Limb (tissue), 2 donors: ENCODE measurements at regions not wholly inside any gene's neighbourhood (a gene's known extent, or its start where the extent isn't known, plus 50 kb on each side); places are given as distances from the start of the nearest gene placed in this dataset.

Source experiments
- DNase-seq, 2 donors: peaks; one replicate each; pipeline ENCODE4 v3.0.0-alpha.2; 2016; ENCODE audit errors: extremely low spot score in 2 of 2

GRCh38 chr12:61862986-61863385, 397.2 kb upstream of the USP15 start:
- DNase-seq = no peak

- DNase-seq = no peak
Observed at GRCh38 chr12:61863811-61864210, 396.4 kb upstream of the USP15 start.

GRCh38 chr12:61869796-61870195, 390.4 kb upstream of the USP15 start:
- DNase-seq = no peak

GRCh38 chr12:61870658-61871484, 389.3 kb upstream of the USP15 start:
- no peak for DNase-seq

- DNase-seq = no peak
Observed at GRCh38 chr12:61871485-61871810, 388.8 kb upstream of the USP15 start.

GRCh38 chr12:61879229-61879628, 381.0 kb upstream of the USP15 start:
- DNase-seq = no peak

- no peak for DNase-seq
Observed at GRCh38 chr12:61880186-61880585, 380.0 kb upstream of the USP15 start.

- DNase-seq = no peak
Observed at GRCh38 chr12:61891632-61892031, 368.6 kb upstream of the USP15 start.

GRCh38 chr12:61894168-61894567, 366.0 kb upstream of the USP15 start:
- DNase-seq = no peak

- no peak for DNase-seq
Observed at GRCh38 chr12:61896436-61896835, 363.8 kb upstream of the USP15 start.

- DNase-seq = no peak
Observed at GRCh38 chr12:61902403-61902802, 357.8 kb upstream of the USP15 start.

- no peak for DNase-seq
Observed at GRCh38 chr12:61911113-61911512, 349.1 kb upstream of the USP15 start.

- no peak for DNase-seq
Observed at GRCh38 chr12:61915420-61915819, 344.8 kb upstream of the USP15 start.

GRCh38 chr12:61916831-61917230, 343.4 kb upstream of the USP15 start:
- no peak for DNase-seq

GRCh38 chr12:61919686-61920085, 340.5 kb upstream of the USP15 start:
- no peak for DNase-seq

- DNase-seq = no peak
Observed at GRCh38 chr12:61920230-61920629, 340.0 kb upstream of the USP15 start.

- DNase-seq = no peak
Observed at GRCh38 chr12:61923152-61923551, 337.1 kb upstream of the USP15 start.

GRCh38 chr12:61934564-61934963, 325.6 kb upstream of the USP15 start:
- no peak for DNase-seq

GRCh38 chr12:61939977-61940376, 320.2 kb upstream of the USP15 start:
- no peak for DNase-seq

- no peak for DNase-seq
Observed at GRCh38 chr12:61956545-61956944, 303.7 kb upstream of the USP15 start.

- no peak for DNase-seq
Observed at GRCh38 chr12:61974461-61974860, 285.7 kb upstream of the USP15 start.

- no peak for DNase-seq
Observed at GRCh38 chr12:61985830-61986229, 274.4 kb upstream of the USP15 start.

- no peak for DNase-seq
Observed at GRCh38 chr12:61987173-61987572, 273.0 kb upstream of the USP15 start.

- DNase-seq = no peak
Observed at GRCh38 chr12:61991661-61992060, 268.5 kb upstream of the USP15 start.
